Activated CD8-positive, alpha-beta T cell treated with anti-CD3 and anti-CD28 coated beads for 36 hours (primary cell): ENCODE measurements at regions not wholly inside any gene's neighbourhood (a gene's known extent, or its start where the extent isn't known, plus 50 kb on each side); places are given as distances from the start of the nearest gene placed in this dataset.

Source experiments
- ATAC-seq: fragments of 200-7000 bp; cut with Tn5 transposase; one replicate; pipeline ENCODE4 v1.10.0; 2021; ENCODE audit warnings: mild to moderate bottlenecking, moderate library complexity
- CTCF ChIA-PET: fragments of 350-600 bp; sonication (Branson Sonifier 250); formaldehyde crosslinking; loops from one replicate; lab custom pipeline; 2021; ENCODE audit warnings: antibody characterized with exemption; lab: Charles Lee
- POLR2A ChIA-PET: fragments of 350-600 bp; sonication (Branson Sonifier 250); formaldehyde crosslinking; loops from one replicate; lab custom pipeline; 2021; ENCODE audit warnings: antibody characterized with exemption; lab: Charles Lee
- DNase-seq: peaks from one replicate; pipeline ENCODE4 v3.0.0-alpha.2; 2020
- H3K27ac Mint-ChIP-seq: one replicate; pipeline ENCODE4 v1.8.0; 2021; ENCODE audit warnings: mild to moderate bottlenecking, mixed read lengths
- H3K27me3 Mint-ChIP-seq: one replicate; pipeline ENCODE4 v1.8.0; 2021; ENCODE audit warnings: mixed read lengths
- H3K36me3 Mint-ChIP-seq: one replicate; pipeline ENCODE4 v1.8.0; 2021; ENCODE audit warnings: low read depth, mixed read lengths
- H3K4me1 Mint-ChIP-seq: one replicate; pipeline ENCODE4 v1.8.0; 2021; ENCODE audit warnings: low read depth, mixed read lengths
- H3K4me3 Mint-ChIP-seq: one replicate; pipeline ENCODE4 v1.8.0; 2021; ENCODE audit warnings: mild to moderate bottlenecking, moderate library complexity, mixed read lengths
- H3K9me3 Mint-ChIP-seq: one replicate; pipeline ENCODE4 v1.8.0; 2021; ENCODE audit warnings: mixed read lengths
- CTCF ChIP-seq: fragments of 200-600 bp; IDR thresholded peaks from one replicate; pipeline ENCODE4 v1.8.0; 2022; ENCODE audit warnings: antibody characterized with exemption, mild to moderate bottlenecking
- intact Hi-C: fragments of 100-400 bp; cut with micrococcal nuclease; formaldehyde crosslinking; loops from one replicate; pipeline ENCODE4 v1.10.0; 2022

GRCh38 chr4:119858176-119858575 is 208.5 kb downstream of the MAD2L1 start:
- intact Hi-C loops = no loop called here
- POLR2A ChIA-PET = no interaction called here
- no peaks in the 10 kb centered on the region for H3K4me1 Mint-ChIP-seq
- TF ChIP-seq CTCF = no peak
- no peaks in the 10 kb centered on the region for H3K36me3 Mint-ChIP-seq
- ATAC-seq (no peak), DNase-seq (no peak)
- no peak overlapping the region for H3K4me3 Mint-ChIP-seq
- CTCF ChIA-PET = interaction anchor here (1.7 kb wide), 1 partner anchor 15 kb away, joined by 3 read pairs; no protein-coding TSS in a partner anchor
- H3K27me3 Mint-ChIP-seq = no peaks in the 10 kb centered on the region
- H3K27ac Mint-ChIP-seq = no peak overlapping the region
- no peaks in the 10 kb centered on the region for H3K9me3 Mint-ChIP-seq

- Mint-ChIP-seq H3K4me3 (no peak overlapping the region), H3K36me3 (no peaks in the 10 kb centered on the region), H3K27ac (no peak overlapping the region), H3K9me3 (no peaks in the 10 kb centered on the region), H3K27me3 (no peaks in the 10 kb centered on the region), H3K4me1 (no peaks in the 10 kb centered on the region)
- no peak for DNase-seq
- CTCF ChIA-PET = no interaction called here
- POLR2A ChIA-PET = interaction anchor here (0.6 kb wide), 1 partner anchor 194 kb away, joined by 3 read pairs; no protein-coding TSS in a partner anchor
- no peak for ATAC-seq
- intact Hi-C loops = no loop called here
- TF ChIP-seq CTCF = no peak
Observed at GRCh38 chr4:119854364-119854763, 212.3 kb downstream of the MAD2L1 start.

- intact Hi-C loops = no loop called here
- Mint-ChIP-seq H3K27me3 (no peaks in the 10 kb centered on the region), H3K4me1 (no peaks in the 10 kb centered on the region), H3K4me3 (no peak overlapping the region), H3K27ac (no peak overlapping the region), H3K9me3 (no peaks in the 10 kb centered on the region), H3K36me3 (no peaks in the 10 kb centered on the region)
- CTCF ChIA-PET = no interaction called here
- no peak for TF ChIP-seq CTCF
- no peak for ATAC-seq
- POLR2A ChIA-PET = no interaction called here
- DNase-seq = no peak
Observed at GRCh38 chr4:119851649-119852048, 215.0 kb downstream of the MAD2L1 start.

- no peak for DNase-seq
- Mint-ChIP-seq H3K9me3 (peaks cover 2% of the 10 kb centered on the region), H3K27me3 (no peaks in the 10 kb centered on the region), H3K36me3 (no peaks in the 10 kb centered on the region), H3K4me1 (no peaks in the 10 kb centered on the region), H3K27ac (no peak overlapping the region), H3K4me3 (no peak overlapping the region)
- intact Hi-C loops = no loop called here
- no peak for ATAC-seq
- POLR2A ChIA-PET = no interaction called here
- no peak for TF ChIP-seq CTCF
- CTCF ChIA-PET = no interaction called here
Observed at GRCh38 chr4:119841361-119841760, 212.8 kb upstream of the PDE5A start.

GRCh38 chr4:119835613-119835910 is 207.0 kb upstream of the PDE5A start:
- CTCF ChIA-PET = no interaction called here
- Mint-ChIP-seq H3K27ac (no peak overlapping the region), H3K27me3 (no peaks in the 10 kb centered on the region), H3K36me3 (no peaks in the 10 kb centered on the region), H3K4me1 (no peaks in the 10 kb centered on the region), H3K4me3 (no peak overlapping the region), H3K9me3 (peaks cover 2% of the 10 kb centered on the region)
- TF ChIP-seq CTCF = no peak
- intact Hi-C loops = no loop called here
- ATAC-seq (no peak), DNase-seq (no peak)
- POLR2A ChIA-PET = no interaction called here
